ENCODE measurements at regions not wholly inside any gene's neighbourhood (a gene's known extent, or its start where the extent isn't known, plus 50 kb on each side); places are given as distances from the start of the nearest gene placed in this dataset.
"Not testable (repeated sequence)": the region's sequence is repeated elsewhere in the genome, so short reads cannot be mapped to it uniquely, and the experiment has no call there.

GRCh38 chr13:24931450-24932251 lies 164.3 kb upstream of the PABPC3 start:
- H3K4me3 ChIP-seq (ENCODE audit: low read depth, low read length, poor library complexity, severe bottlenecking): no peak overlapping the region

DNA sequence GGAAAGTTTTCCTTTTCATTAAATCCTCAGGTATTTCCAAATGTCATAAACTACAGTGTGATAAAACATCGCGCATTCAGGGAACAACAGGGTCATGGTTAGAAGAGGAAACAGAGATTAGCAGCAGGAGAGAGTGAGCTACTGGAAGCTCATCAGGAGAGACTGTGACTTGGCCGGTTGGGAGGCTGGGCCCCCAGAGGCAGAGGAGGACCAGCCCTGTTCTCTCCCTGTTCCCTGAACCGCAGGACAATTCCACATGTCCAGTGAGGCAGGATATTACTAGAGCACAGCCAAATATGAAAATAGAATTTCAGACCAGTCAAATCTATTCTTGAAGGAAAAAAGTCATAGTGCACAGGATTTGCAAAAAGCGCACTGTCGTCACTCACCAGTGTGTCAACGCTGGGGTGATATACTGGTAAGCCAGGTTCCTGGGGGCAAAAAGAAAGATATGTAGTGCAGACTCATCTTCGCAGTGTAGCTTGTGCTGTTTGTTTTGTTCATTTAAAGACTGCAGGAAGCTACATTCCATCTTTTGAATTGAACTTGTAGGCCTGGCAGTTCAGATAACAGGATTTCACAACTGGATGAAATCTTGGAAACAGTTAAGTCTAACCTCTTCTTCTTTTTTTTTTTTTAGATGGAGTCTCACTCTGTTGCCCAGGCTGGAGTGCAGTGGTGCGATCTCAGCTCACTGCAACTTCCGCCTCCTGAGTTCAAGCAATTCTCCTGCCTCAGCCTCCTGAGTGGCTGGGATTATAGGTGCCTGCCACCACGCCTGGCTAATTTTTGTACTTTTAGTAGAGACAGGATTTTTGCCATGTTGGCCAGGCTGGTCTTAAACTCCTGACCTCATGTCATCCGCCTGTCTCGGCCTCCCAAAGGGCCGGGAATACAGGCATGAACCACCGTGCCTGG lies 162.6 kb upstream of the PABPC3 start:
- CTCF ChIA-PET; H3K27ac ChIP-seq (ENCODE audit: low read depth, low read length, poor library complexity, severe bottlenecking); H3K4me1 ChIP-seq (ENCODE audit: insufficient read depth, low read length, poor library complexity, severe bottlenecking); BruUV-seq (replicated peaks); H3K9me3 ChIP-seq (ENCODE audit: low read depth, low read length, poor library complexity, severe bottlenecking); DNase-seq (ENCODE audit: low spot score); POLR2A ChIA-PET (ENCODE audit: low non-redundant PET); H3K36me3 ChIP-seq (ENCODE audit: insufficient read depth, low read length, poor library complexity, severe bottlenecking); H3K4me3 ChIP-seq (ENCODE audit: low read depth, low read length, poor library complexity, severe bottlenecking); intact Hi-C loops (cut with micrococcal nuclease; ENCODE audit: unreplicated experiment): not testable (repeated sequence)
- H3K27me3 ChIP-seq (replicated peaks; ENCODE audit: insufficient read depth, low read depth, low read length, poor library complexity): peaks cover 25% of the 10 kb centered on the region

More at GRCh38 chr13:24931450-24932251, 164.3 kb upstream of the PABPC3 start:
- Histone ChIP-seq H3K27me3 (replicated peaks; ENCODE audit: insufficient read depth, low read depth, low read length, poor library complexity) (peaks cover 25% of the 10 kb centered on the region), H3K27ac (ENCODE audit: low read depth, low read length, poor library complexity, severe bottlenecking) (no peak overlapping the region), H3K36me3 (ENCODE audit: insufficient read depth, low read length, poor library complexity, severe bottlenecking) (no peaks in the 10 kb centered on the region), H3K4me1 (ENCODE audit: insufficient read depth, low read length, poor library complexity, severe bottlenecking) (no peaks in the 10 kb centered on the region), H3K9me3 (ENCODE audit: low read depth, low read length, poor library complexity, severe bottlenecking) (no peaks in the 10 kb centered on the region)
- peak; percentile 78 for TF ChIP-seq EZH2 (IDR thresholded peaks at IDR 0.05; ENCODE audit: borderline replicate concordance, low read depth, low read length, poor library complexity, severe bottlenecking)
- TF ChIP-seq CTCF (conservative IDR thresholded peaks at IDR 0.05; ENCODE audit: low read depth, low read length): no peak
- CTCF ChIA-PET: no interaction called here
- no peak for DNase-seq (ENCODE audit: low spot score)
- intact Hi-C loops (cut with micrococcal nuclease; ENCODE audit: unreplicated experiment): no loop called here
- POLR2A ChIA-PET (ENCODE audit: low non-redundant PET): no interaction called here
- no TSS peak for BruUV-seq (replicated peaks)

DNA sequence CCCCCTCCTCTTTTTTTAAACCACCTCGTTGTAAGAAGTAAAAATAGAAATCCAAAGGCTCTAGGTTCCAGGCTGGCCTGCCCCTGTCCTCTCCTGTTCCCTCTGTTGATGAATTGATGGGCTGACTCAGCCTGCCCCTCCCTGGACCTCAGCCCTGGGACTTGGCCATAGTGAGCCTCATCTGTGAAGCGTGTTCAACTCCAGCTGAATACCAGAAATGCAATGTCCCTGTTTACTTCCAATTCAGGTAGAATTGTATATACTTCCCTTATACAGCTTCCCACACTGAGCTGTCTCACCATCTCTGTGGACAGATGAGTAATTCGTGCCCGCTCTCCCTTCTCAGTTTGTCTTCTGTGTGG lies 161.9 kb upstream of the PABPC3 start:
- H3K9me3 ChIP-seq (ENCODE audit: low read depth, low read length, poor library complexity, severe bottlenecking); H3K27ac ChIP-seq (ENCODE audit: low read depth, low read length, poor library complexity, severe bottlenecking); intact Hi-C loops (cut with micrococcal nuclease; ENCODE audit: unreplicated experiment); H3K36me3 ChIP-seq (ENCODE audit: insufficient read depth, low read length, poor library complexity, severe bottlenecking); H3K4me1 ChIP-seq (ENCODE audit: insufficient read depth, low read length, poor library complexity, severe bottlenecking); POLR2A ChIA-PET (ENCODE audit: low non-redundant PET); CTCF ChIA-PET; DNase-seq (ENCODE audit: low spot score); H3K4me3 ChIP-seq (ENCODE audit: low read depth, low read length, poor library complexity, severe bottlenecking); BruUV-seq (replicated peaks): not testable (repeated sequence)
- H3K27me3 ChIP-seq (replicated peaks; ENCODE audit: insufficient read depth, low read depth, low read length, poor library complexity): peaks cover 25% of the 10 kb centered on the region

- intact Hi-C loops (cut with micrococcal nuclease; ENCODE audit: unreplicated experiment): no loop called here
- no peak for DNase-seq (ENCODE audit: low spot score)
- Histone ChIP-seq H3K4me3 (ENCODE audit: low read depth, low read length, poor library complexity, severe bottlenecking) (no peak overlapping the region), H3K4me1 (ENCODE audit: insufficient read depth, low read length, poor library complexity, severe bottlenecking) (no peaks in the 10 kb centered on the region), H3K9me3 (ENCODE audit: low read depth, low read length, poor library complexity, severe bottlenecking) (no peaks in the 10 kb centered on the region), H3K27ac (ENCODE audit: low read depth, low read length, poor library complexity, severe bottlenecking) (no peak overlapping the region), H3K36me3 (ENCODE audit: insufficient read depth, low read length, poor library complexity, severe bottlenecking) (no peaks in the 10 kb centered on the region), H3K27me3 (replicated peaks; ENCODE audit: insufficient read depth, low read depth, low read length, poor library complexity) (no peaks in the 10 kb centered on the region)
- CTCF ChIA-PET: no interaction called here
- BruUV-seq (replicated peaks): no TSS peak
- TF ChIP-seq EZH2 (IDR thresholded peaks at IDR 0.05; ENCODE audit: borderline replicate concordance, low read depth, low read length, poor library complexity, severe bottlenecking): no peak
- no peak for TF ChIP-seq CTCF (conservative IDR thresholded peaks at IDR 0.05; ENCODE audit: low read depth, low read length)
- POLR2A ChIA-PET (ENCODE audit: low non-redundant PET): no interaction called here
These were observed 157.0 kb upstream of the PABPC3 start for GRCh38 chr13:24938966-24939365.

DNA sequence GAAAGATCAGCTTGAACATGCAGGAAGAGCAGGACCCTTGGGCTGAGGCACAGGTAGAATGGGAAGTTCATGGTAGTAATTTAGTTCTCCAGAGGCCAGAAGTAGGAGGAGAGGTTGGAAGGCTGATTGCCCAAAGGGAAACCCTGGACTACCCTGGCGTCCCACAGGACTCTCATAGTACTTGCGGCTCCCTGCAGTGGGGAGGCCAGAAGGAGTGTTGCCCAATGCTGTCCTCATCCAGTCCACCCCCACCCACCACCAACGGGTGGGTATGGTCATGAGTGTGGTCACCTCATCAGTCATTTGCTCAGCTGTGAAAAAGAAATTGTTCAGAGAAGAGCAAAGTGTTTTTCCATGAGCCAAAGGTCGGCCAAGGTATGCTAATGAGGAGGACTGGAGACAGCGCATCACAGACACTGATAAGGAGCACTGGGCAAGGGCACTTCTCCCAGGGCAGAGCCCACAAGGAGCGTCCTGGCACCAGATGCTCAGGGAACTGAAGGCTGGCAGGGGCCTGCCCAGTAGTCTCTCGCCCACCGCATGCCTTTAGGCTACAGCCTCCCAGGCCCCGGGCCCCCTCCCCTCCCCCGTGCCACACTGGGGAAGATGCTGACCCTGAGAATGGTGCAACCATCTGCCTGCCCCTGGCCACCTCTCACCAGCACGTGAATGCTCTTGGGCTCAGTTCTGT lies 154.8 kb upstream of the PABPC3 start:
- H3K9me3 ChIP-seq (ENCODE audit: low read depth, low read length, poor library complexity, severe bottlenecking); H3K4me3 ChIP-seq (ENCODE audit: low read depth, low read length, poor library complexity, severe bottlenecking); CTCF ChIA-PET; H3K27me3 ChIP-seq (replicated peaks; ENCODE audit: insufficient read depth, low read depth, low read length, poor library complexity); H3K4me1 ChIP-seq (ENCODE audit: insufficient read depth, low read length, poor library complexity, severe bottlenecking); DNase-seq (ENCODE audit: low spot score); POLR2A ChIA-PET (ENCODE audit: low non-redundant PET); H3K27ac ChIP-seq (ENCODE audit: low read depth, low read length, poor library complexity, severe bottlenecking); BruUV-seq (replicated peaks); H3K36me3 ChIP-seq (ENCODE audit: insufficient read depth, low read length, poor library complexity, severe bottlenecking); intact Hi-C loops (cut with micrococcal nuclease; ENCODE audit: unreplicated experiment): not testable (repeated sequence)
